GM13977 (cell line): ENCODE measurements at regions not wholly inside any gene's neighbourhood (a gene's known extent, or its start where the extent isn't known, plus 50 kb on each side); places are given as distances from the start of the nearest gene placed in this dataset.
"Not testable (repeated sequence)": the region's sequence is repeated elsewhere in the genome, so short reads cannot be mapped to it uniquely, and the experiment has no call there.

Experiments
- DNase-seq: peaks from one replicate; pipeline ENCODE4 v3.0.0; 2012; ENCODE audit warnings: low spot score
- in situ Hi-C: fragments of 300-500 bp; cut with MboI; formaldehyde crosslinking; loops from one replicate; pipeline ENCODE4 v1.12.0; 2022; ENCODE audit warnings: low sequenced_read_pairs, low pct_unique_long_range_greater_than_20kb, mixed read lengths, inconsistent platforms; ENCODE audit not compliant: unreplicated experiment
- TF ChIP-seq, protein P1 (sequence below): IDR thresholded peaks from 2 replicates; pipeline ENCODE4 v1.5.1; 2012; ENCODE audit warnings: mild to moderate bottlenecking, control low read depth; ENCODE audit not compliant: insufficient read depth; ENCODE audit errors: extremely low read depth, missing control alignments

DNA sequence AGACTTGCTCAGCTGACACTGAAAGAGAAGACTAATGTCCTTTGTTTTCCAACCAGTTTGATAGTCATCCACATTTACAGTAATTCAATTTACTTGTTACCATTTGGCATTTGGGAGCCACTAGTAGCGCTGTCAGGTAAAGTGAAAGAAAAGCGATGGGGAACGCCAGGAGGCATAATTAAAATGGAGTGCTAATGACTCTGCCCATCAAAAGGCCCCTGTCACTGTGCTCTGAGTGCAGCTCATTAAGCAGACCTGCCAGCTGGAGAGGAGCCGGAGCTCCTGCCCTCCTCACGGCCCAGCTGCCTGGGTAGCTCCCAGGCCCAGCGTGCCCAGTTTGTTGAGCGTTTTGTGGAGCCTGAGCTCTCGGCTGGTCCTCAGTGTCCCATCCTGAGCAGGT, 463.6 kb upstream of the CCDC196 start:
- in situ Hi-C loops = no loop called here
- TF ChIP-seq, protein P1, sequence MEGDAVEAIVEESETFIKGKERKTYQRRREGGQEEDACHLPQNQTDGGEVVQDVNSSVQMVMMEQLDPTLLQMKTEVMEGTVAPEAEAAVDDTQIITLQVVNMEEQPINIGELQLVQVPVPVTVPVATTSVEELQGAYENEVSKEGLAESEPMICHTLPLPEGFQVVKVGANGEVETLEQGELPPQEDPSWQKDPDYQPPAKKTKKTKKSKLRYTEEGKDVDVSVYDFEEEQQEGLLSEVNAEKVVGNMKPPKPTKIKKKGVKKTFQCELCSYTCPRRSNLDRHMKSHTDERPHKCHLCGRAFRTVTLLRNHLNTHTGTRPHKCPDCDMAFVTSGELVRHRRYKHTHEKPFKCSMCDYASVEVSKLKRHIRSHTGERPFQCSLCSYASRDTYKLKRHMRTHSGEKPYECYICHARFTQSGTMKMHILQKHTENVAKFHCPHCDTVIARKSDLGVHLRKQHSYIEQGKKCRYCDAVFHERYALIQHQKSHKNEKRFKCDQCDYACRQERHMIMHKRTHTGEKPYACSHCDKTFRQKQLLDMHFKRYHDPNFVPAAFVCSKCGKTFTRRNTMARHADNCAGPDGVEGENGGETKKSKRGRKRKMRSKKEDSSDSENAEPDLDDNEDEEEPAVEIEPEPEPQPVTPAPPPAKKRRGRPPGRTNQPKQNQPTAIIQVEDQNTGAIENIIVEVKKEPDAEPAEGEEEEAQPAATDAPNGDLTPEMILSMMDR = no peak
- DNase-seq = no peak

DNA sequence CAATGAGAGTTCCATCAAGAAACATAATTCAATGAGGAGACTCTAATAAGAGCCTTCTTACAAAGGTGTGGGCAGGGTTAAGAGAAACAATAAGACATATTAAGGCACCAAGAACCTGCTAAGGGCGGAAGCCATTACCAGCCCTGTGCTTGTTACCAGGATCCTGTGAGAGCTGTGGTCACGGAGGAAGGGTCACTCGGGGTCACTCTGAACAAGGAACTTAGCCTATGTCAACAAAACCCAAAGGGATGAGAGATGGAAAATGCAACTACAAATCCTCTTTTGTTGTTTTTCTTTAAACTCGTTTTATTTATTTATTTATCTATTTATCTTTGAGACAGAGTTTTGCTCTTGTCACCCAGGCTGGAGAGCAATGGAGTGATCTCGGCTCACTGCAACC, 460.4 kb upstream of the CCDC196 start:
- DNase-seq = no peak
- in situ Hi-C loops = no loop called here
- TF ChIP-seq, protein P1 = no peak

DNA sequence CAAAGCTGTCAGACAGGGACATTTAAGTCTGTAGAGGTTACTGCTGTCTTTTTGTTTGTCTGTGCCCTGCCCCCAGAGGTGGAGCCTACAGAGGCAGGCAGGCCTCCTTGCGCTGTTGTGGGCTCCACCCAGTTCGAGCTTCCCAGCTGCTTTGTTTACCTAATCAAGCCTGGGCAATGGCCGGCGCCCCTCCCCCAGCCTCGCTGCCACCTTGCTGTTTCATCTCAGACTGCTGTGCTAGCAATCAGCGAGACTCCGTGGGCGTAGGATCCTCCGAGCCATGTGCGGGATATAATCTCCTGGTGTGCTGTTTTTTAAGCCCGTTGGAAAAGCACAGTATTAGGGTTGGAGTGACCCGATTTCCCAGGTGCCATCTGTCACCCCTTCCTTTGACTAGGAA, 454.2 kb upstream of the CCDC196 start:
- DNase-seq, in situ Hi-C loops: not testable (repeated sequence)

DNA sequence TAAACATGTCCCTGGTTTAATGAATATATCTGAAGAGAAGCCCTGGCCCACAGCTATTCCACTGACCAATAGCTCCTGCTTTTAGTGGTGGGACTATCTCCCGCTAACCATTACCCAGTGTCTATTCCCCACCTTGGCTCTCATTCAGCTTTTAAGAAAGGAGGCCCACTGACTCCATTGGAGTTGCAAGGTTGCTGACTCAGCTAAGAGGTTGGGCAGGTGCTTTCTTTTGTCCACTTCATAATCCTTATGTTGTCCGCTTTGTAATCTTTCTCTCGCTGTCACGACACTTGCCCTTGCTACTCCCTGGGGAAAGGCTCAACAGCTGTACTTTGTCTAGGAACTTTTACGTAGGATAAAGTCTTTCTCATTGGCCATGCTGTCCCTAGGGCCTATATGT, 453.4 kb upstream of the CCDC196 start:
- in situ Hi-C loops = no loop called here
- TF ChIP-seq, protein P1 = no peak
- no peak for DNase-seq

DNA sequence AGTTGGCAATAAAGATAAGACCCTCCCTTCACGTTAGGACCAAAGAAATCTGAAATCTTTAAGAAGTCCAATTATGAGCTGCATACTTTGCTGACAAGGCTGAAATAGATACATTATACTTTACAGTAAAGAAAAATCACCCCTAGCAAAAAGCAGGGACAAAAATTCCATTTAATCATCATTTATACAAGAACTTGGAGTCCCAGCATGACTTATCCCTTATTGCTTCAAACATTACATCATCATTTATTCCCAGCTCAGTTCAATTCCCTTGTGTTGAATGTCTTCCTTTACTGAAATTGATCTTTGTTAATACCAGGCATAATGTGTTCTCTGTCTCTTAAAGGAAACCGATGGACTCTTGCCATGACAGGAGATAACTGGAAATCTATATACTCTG, 449.6 kb upstream of the CCDC196 start:
- in situ Hi-C loops = no loop called here
- TF ChIP-seq, protein P1 = no peak
- no peak for DNase-seq

DNA sequence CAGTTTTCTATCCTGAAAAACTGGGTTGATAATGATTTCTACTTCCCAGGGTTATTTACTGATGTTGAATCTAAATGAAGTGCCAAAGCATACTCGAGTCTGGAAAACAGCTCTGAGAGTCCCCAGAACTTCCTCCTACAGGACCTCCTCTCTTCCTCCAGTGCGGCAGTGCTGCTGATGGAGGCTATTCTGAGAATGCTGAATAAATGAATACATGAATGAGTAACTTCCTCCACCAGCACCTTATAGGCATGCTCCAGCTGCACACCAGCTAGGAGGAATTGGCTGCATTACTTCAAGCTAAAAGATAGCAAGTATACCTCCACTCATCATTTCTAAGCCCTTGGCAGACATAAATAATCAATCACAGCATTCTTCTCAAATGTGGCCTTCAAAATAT, 448.8 kb upstream of the CCDC196 start:
- DNase-seq = no peak
- in situ Hi-C loops = no loop called here
- TF ChIP-seq, protein P1 = no peak

DNA sequence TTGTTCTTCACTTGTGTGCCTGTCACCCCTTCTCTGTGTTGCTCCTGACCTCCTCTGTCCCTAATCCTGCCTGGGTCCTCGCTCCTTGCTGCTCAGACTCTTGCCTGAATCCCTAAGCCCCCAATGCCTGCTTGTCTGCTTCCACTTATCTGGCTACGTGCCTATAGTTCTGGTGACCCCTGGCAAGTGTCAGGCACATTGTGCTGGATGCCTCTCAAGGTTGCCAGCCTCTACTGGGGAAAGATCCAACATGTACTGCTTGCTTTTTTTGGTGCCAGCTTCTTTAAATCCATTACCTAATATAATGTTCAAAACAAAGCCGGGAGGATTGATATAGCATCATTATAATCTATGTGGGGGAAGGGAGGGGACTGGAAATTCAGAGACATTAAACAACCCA, 448.0 kb upstream of the CCDC196 start:
- TF ChIP-seq, protein P1 = no peak
- in situ Hi-C loops = no loop called here
- no peak for DNase-seq
